GM18870 (cell line): ENCODE measurements at regions not wholly inside any gene's neighbourhood (a gene's known extent, or its start where the extent isn't known, plus 50 kb on each side); places are given as distances from the start of the nearest gene placed in this dataset.

ENCODE experiments used
- ATAC-seq: cut with Tn5 transposase; IDR thresholded peaks from one replicate; pipeline ENCODE4 v1.9.1; 2021; ENCODE audit warnings: moderate library complexity; ENCODE audit not compliant: unreplicated experiment

DNA sequence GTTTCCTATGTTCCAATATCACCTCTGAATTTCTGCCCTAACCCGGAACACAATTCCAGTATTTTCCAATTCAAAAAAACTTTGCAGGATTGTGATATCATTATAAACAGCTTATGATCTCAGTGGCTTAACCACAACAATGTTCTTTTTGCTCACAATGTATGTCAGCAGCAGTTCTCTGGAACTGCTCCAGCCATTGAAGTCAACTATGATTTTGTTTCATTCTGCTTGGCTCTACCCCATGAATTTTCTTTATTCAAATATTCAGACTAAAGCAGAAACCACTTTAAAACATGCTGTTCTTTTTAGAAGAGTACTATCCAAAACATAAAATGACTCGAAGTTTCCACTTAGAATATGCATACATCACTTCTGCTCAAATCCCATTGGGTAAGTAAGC, 1611.1 kb downstream of the ARAP2 start:
- ATAC-seq = no peak

DNA sequence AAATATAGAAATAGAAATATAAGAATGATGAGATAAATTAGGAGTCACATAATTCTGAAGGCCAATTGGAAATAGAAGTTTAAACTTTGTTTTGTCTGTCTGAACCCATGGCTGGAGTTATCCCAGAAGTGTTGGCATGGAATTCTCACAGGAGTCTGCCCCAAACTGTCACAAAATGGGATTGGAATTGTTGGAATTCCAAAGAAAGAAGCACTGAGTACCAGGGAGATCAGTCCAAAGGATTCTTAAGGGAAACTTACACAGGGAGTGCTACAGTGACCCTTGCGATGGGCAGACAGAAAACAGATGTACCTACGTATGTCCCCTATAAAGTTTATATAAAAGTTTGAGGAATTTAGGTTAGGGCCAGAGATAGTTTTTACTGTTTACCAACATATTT, 1607.7 kb downstream of the ARAP2 start:
- no peak for ATAC-seq

DNA sequence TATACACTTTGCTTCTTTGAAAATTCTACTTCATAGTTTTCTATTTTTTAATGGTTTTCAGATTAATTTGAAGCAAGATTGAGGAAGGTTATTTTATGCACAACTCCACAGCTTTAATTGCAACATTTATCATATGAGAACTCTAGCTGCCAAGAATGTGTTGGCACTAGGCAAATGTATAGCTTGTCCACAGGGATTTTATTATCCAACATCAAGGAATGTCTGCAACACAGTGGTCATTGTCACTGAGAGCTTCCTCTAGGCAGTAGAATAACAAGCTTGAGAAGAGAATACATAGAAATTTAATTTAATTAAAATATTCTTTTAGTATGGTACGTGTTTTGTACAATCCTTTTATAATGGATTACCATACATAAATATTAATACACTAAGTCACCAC, 1600.8 kb downstream of the ARAP2 start:
- no peak for ATAC-seq

DNA sequence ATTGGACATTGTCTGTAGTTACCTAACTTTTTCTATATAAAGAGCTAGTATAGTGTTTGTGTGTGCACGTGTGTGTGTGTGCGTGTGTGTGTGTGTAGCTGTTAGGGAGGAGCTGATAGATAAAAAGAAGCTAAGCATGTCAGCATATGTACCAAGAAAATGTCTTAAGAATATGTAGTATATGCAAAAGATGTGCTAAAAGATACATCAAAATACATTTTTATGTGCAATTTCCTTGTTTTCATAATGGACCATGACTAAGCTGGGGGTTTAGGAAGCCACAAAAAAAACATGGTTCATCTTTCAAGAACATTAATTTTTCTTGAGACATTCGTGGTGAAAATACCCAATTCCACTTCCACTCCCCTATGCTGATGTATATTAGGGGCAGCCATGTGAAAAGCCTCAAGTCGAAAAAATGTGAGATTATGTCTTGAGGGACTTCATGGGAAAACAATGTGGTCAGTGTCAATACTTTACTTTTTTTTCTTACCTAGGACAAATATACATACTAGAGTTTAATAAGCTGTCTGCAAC, 1599.7 kb downstream of the ARAP2 start:
- no peak for ATAC-seq

DNA sequence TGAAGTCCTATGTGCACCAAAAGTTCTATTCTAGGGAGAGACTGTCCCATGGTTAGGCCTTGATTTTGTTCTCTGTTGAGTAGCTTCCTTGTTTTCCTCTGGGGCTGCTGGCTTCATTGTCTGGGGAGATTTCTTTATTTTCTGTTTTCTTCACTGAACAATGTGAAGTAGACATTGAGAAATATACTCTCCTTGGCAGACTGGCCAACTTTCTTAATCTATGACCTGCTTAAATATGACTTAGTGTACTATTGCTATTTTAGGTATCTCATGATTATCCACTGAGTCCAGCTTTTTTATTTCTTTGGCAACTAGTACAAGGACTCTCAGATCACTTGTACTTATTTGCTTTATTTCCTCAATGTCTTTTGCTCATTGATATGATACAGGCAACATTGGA, 1594.6 kb downstream of the ARAP2 start:
- ATAC-seq = no peak

DNA sequence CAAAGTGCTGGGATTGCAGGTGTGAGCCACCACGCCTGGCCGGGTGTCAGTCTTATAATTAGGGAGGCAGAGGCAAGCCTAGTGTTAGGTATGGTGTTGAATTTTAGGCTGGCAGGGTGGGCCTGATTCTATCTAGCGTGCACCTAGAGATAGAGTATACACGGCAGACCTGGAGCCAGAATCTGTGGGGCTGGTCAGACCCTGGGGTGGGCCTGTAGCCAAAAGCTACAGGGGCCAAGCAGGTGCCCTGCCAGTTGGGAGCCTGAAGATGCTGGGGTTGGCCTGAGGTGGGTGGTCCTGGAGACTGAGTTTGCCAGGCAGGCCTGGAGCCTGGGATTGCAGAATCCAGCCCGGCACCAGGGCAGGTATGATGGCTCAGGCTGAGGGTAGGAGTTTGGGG, 1580.3 kb downstream of the ARAP2 start:
- ATAC-seq = no peak

DNA sequence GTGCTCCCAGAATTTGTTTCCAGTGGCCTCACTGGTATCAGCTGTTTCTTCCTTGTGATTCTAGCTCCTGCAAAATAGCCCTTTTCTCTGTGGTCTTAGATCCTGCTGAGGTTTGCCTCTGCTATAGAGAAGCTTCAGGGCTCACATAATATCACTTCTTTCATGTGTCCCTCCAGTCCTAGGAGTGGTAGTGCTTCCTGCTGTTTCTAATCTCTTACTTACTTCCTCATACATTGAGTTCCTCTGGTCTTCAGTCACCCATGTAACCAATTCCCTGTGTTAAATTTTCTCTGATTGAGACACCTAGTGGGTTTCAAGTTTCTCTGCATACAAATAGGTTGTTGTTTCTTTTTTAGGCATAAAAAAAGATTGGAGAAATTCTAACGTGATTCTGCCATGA, 1567.9 kb downstream of the ARAP2 start:
- no peak for ATAC-seq

DNA sequence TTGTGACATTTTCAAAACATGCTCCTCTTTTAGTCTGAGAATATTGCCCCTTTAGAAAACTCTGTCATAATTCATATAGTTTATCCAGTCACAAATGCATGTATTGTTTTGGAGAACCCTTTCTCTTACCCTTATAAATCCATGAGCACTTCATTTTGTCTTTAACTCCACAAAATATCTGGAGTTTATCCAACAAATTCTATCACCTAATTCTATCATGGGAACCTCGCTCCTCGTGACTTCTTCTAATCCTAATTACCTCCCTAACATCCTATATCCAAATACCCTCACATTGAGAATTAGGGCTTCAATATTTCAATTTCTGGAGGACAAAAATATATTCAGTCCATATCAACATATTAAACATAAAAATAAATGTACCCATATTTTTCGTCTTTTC, 1565.9 kb downstream of the ARAP2 start:
- ATAC-seq = no peak

DNA sequence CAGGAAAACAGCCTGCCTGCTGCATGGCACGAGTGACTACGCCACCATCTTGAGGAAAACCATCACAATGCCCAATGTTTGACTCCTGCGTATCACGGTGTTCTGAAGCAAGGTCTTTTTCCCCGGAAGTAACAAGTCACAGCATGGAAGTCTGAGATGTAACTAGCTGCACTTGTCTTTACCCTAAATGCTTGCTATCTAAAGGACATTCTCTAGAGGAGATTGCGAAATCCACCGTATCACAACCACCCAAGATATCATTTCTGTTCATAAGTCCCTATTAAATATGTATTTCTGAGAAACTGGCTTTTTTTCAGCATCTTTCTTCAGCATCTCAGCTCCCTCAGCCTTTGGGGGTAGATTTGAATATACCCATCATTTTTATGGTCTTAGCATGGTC, 1565.1 kb downstream of the ARAP2 start:
- ATAC-seq = no peak

DNA sequence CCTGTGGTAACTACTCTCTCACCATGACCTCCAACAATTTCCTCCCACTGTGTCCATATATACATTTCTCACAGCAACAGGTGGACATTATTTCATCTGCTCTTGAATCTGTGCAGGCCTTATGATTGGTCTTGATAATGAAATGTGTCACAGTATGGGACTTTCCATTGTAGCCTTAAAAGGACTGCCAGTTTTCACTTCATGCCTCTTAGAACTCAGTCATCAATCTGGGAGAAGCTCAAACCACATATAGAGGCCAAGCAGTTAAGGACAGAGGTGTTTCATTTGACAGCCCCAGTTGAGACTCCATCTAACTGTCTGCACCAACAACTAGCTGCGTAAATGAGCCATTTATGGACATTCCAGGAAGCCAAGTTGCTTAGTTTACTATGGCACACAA, 1534.8 kb downstream of the ARAP2 start:
- no peak for ATAC-seq

DNA sequence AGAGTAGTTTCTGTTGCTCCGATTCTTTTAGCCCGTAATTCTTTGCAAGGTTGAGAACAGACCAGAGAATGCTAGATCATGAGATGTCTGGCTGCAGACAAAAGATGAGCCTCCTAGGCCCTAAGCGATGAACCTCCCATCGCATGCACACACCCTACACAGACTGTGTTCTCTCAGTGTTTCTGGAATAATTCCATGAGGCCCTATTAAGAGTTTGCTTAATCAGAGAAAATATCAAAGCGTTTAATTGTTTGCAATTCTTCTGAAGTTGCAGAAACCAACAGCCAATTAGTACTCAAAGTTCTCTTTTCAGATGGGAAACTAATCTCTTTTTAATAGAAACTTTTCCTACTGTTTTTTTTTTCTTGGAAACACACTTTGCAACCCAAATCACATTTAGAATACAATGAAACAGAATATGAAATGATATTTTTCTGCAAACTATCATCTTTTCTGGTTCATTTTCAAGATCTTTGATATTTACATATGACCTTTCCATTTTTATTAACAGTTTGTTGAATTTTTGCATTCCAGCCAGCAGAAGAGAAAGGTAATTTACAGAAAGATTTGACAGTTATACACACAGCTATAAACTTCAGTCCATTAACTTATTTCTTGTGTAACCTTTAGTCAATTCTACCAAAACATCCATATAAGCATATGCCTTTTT, 1525.6 kb downstream of the ARAP2 start:
- ATAC-seq = no peak

DNA sequence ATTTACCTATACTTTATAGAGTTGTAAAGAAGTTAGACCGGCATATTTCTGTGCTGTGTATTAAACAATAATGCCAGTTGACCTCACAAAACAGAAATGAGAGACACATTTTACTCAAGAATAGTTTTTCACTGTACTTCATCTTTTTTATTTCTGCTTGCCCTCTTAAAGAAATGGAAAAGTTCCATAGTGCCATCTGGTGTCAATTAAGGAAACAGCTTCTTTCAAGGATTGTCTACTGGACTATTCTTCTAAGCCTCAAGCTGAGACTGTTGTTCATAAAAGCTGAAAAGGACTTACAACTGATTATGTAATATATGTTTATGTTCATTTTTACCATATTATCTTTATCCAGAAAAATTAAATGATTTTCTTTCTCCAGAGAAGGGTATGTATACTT, 1523.7 kb downstream of the ARAP2 start:
- no peak for ATAC-seq

DNA sequence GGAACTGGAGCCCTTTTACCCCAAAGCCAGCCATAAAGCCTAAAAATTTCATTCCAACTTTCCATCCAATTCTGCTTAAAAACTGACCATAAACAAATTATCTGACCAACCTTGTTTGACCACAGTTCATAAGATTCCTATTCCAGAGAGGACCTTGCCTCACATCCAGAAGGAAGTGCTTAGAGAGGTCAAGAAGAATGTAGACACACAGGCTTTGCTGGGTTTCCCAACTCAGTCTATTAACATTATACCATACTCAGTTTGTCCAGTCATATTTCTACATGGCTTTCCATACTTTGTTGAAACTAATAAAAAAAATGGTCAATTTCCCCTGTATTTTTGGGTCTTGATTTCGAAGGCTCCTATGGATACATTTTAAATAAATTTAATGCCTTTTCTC, 1522.5 kb downstream of the ARAP2 start:
- ATAC-seq = no peak

DNA sequence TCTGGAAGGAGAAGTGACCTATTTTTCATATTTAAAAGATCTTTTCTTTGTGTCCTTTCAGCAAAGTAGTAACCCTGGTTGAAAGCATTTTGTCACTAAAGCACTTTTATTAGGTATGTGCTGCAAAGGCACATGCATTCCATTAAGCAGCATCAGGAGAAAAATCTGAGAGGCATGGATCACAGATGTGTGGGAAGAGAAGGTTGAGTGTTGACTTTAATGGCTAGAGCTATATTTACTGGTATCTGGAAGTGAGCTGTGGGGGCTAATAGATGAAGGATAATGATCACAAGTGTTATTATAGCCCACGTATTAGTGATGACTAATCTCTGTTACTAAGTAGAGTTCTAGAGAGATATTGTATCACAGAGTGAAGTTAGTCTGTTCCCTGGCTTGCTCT, 1520.7 kb downstream of the ARAP2 start:
- ATAC-seq = no peak

DNA sequence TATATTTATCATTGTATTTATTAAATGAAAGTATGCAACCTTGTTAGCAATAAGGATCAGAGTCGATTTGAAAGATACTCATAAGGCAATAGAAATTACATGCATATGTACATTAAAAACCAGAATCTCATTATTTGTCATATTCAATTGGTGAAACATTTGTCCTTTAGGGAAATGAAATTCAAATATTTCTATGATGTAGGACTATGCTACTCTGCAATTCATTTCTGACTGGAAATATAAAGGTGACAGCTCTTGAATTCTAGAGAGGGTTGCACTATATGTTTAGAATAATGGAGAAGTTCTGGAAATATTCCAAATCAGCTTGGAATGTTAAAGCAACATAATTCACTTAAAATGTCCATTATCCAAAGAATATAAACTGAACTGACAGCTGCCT, 1519.8 kb downstream of the ARAP2 start:
- no peak for ATAC-seq

DNA sequence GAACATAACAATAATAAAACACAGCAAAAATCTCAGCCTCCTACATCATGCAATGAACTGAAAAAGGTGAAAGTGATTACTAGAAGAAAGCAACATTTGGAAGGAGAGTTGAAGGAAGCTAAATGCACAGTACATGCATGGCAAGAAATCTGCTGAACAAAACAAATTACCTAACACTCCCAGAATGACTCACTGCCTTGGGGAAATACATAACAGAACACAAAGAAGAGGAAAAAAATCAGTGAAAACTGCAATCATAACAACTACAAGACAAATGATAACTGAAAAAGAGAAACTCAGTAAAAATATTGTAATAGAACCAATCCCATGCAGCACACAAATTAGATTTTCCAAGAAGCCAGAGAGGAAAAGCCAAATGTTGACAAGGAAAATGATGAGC, 1513.2 kb downstream of the ARAP2 start:
- no peak for ATAC-seq

DNA sequence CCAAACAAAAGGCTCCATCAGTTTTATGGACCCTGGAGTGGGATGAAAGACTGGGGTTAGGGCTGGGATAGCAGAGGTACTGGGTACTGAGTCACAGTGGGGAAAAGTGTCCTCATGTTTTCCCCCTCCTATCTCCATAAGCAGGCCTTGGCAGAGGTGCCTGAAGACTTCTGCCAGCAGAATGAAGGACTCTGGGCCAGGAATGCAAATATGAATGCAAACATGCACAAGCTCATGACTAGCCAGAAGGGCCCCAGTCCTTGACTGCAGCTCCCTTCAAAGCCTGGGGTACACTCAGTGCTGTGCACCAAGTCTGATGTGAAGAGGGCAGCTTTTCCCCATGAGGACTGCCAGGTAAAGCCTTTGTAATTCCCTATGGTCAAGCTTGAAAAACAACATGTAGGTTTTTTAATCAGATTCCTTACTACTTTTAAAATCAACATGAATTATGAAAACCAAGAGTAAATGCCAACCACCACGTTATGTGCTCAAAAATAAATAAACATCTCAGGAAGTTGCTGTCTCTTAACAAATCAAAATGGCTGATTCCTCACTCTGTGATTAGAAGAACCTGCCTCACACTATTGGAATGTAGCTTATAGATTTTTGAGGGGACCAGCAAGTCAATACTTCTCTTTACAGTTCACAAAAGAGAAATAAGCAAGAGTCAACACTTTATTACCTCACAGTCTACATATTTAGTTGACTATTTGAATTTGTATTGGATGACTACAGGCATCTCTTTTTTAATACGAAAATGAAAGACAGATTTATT, 1512.0 kb downstream of the ARAP2 start:
- no peak for ATAC-seq

DNA sequence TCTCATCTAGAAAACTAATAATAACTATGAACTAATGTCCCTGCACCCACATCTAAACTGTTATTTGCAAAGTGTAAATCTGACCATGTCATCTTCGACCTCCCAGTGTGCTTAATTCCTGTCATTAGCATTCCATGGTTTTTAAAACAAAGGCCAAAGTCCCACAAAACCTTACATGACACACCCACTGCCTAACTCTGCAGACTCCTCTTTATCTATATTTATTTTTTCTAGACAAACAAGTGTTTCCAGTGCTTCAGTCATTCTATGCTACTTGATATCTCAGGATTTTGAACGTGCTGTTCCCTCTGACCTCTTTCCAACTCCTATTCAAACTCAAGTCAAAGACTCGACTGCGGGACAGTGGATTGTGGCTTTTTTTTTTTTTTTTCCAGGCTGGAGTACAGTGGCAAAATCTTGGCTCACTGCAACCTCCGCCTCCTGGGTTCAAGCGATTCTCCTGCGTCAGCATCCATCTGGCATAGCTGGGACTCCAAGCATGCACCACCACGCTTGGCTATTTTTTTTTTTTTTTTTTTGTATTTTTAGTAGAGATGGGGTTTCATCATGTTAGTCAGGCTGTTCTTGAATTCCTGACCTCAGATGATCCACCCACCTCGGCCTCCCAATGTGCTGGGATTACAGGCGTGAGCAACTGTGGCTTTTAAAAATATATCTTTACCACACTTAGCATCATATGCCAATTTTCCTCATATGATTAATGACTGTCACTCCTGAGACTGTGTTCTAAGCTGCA, 1511.0 kb downstream of the ARAP2 start:
- no peak for ATAC-seq

DNA sequence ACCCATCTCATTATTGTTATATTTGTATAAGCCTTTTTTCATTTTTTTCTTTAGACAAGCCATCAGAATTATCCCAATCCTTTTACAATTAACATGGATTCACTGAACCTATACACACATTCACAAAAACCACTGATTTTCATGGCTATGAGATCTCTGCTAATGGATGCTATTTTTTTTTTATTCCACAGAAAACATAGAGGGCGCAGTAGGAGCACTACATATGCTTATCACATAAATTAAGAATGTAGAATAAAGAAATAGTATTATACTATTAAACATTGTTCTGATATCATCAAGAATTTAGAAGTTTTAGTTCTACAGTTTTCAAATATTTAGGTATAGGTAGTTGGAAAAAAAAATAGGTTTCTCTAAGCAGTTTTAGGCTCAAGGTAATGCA, 1477.4 kb downstream of the ARAP2 start:
- ATAC-seq = no peak

DNA sequence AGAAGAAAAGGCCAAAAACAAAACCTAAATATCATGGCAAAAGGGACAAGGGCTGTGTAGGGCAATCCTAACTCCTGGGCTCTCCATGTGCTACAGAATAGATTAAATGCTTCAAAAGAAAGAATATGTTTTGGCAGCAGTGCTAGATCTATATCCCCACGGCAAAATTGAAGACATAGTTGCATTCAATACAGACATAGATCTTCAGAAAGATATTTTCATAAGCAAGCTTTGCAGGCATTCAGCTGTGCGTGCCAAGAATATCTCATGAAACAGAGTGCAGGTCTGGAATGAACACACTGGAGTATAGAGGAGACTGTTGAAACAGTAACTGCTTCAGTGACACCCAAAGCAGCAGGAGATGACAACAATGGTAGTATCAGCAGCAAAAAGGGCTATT, 1476.9 kb downstream of the ARAP2 start:
- ATAC-seq = no peak

DNA sequence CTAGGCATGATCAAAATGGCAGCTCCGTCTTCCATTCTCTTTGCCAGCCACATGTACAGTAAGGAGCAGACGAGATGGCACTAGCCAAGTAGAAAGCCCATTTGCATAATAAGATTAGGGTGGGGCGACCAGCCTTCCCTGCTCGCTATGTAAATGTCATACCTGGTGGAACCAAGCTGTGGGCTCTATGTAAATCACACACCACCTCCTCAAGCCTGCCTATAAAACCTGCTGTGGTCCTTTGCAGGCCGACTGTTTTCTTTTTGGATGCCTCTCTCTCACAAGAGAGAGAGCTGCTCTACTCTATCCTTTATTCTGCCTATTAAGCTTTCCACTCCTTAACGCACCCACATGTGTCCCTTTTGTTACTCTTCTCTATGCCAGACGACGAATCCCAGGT, 1472.7 kb downstream of the ARAP2 start:
- no peak for ATAC-seq

DNA sequence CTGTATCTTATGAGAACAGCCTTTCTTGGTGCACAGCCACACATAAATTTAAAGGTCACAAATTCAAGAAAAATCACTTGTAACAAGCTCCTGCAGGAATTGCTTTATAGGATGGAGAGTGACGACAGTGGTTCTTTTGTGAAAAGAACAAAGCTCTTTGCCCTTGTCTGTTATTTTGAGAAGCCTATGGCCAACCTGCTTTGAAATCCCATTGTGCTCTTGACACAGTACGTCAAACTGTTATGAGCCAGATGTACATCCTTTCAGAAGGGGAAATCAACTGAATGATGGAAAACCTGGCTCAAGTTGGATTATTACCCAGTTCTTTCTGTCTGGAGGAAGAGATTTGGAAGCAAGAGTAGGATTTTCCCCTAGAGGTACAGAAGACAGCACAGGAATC, 1454.2 kb downstream of the ARAP2 start:
- ATAC-seq = no peak
